OCI-LY1 (cell line): ENCODE measurements at regions not wholly inside any gene's neighbourhood (a gene's known extent, or its start where the extent isn't known, plus 50 kb on each side); places are given as distances from the start of the nearest gene placed in this dataset.
"Not testable (repeated sequence)": the region's sequence is repeated elsewhere in the genome, so short reads cannot be mapped to it uniquely, and the experiment has no call there.

Experiments used
- H2AFZ ChIP-seq: fragments of 200-600 bp; sonication (generic), shearing (Covaris generic); 2 replicates; pipeline ENCODE4 v1.6.0; 2014; ENCODE audit warnings: antibody characterized with exemption, mild to moderate bottlenecking, low read length
- H3F3A ChIP-seq: fragments of 200-600 bp; sonication (generic), shearing (Covaris generic); 2 replicates; pipeline ENCODE4 v1.6.0; 2014; ENCODE audit warnings: mild to moderate bottlenecking, antibody characterized with exemption, low read length, moderate library complexity; ENCODE audit not compliant: insufficient read depth
- H3K27ac ChIP-seq: fragments of 200-600 bp; sonication (generic); 2 replicates; pipeline ENCODE4 v1.5.1; 2014; ENCODE audit warnings: low read length, mixed run types, mild to moderate bottlenecking, low read depth; ENCODE audit not compliant: poor library complexity, severe bottlenecking
- H3K27me3 ChIP-seq: fragments of 200-600 bp; sonication (generic); 2 replicates; pipeline ENCODE4 v1.6.0; 2014; ENCODE audit warnings: antibody characterized with exemption, mild to moderate bottlenecking, low read length, moderate library complexity; ENCODE audit not compliant: insufficient read depth
- H3K36me3 ChIP-seq: fragments of 200-600 bp; sonication (generic); 2 replicates; pipeline ENCODE4 v1.6.1; 2014; ENCODE audit warnings: mild to moderate bottlenecking, antibody characterized with exemption, low read length, moderate library complexity, mixed read lengths; ENCODE audit not compliant: insufficient read depth
- H3K4me1 ChIP-seq: fragments of 200-600 bp; sonication (generic); 2 replicates; pipeline ENCODE4 v1.5.1; 2014; ENCODE audit warnings: mild to moderate bottlenecking, low read length, moderate library complexity; ENCODE audit not compliant: insufficient read depth, severe bottlenecking
- H3K4me2 ChIP-seq: fragments of 200-600 bp; sonication (generic), shearing (Covaris generic); 2 replicates; pipeline ENCODE4 v1.6.1; 2014; ENCODE audit warnings: low read length
- H3K4me3 ChIP-seq: fragments of 200-600 bp; sonication (generic); 2 replicates; pipeline ENCODE4 v1.5.1; 2014; ENCODE audit warnings: low read length, low read depth, mild to moderate bottlenecking, mixed read lengths; ENCODE audit not compliant: poor library complexity, severe bottlenecking
- H3K79me2 ChIP-seq: fragments of 200-600 bp; shearing (Covaris generic); 2 replicates; pipeline ENCODE4 v1.6.1; 2016; ENCODE audit warnings: mixed run types, low read length, mixed read lengths; ENCODE audit not compliant: insufficient read depth
- H3K9ac ChIP-seq: fragments of 200-600 bp; sonication (generic), shearing (Covaris generic); 2 replicates; pipeline ENCODE4 v1.6.1; 2014; ENCODE audit warnings: mild to moderate bottlenecking, low read length, mixed read lengths
- H3K9me2 ChIP-seq: fragments of 200-600 bp; sonication (generic), shearing (Covaris generic); 2 replicates; pipeline ENCODE4 v1.6.1; 2014; ENCODE audit warnings: low read depth, mild to moderate bottlenecking, low read length, mixed read lengths
- H3K9me3 ChIP-seq: fragments of 200-600 bp; shearing (Covaris generic); 2 replicates; pipeline ENCODE4 v1.6.1; 2014; ENCODE audit warnings: low read length, mixed read lengths
- H4K20me1 ChIP-seq: fragments of 200-600 bp; sonication (generic), shearing (Covaris generic); 2 replicates; pipeline ENCODE4 v1.6.0; 2016; ENCODE audit warnings: mild to moderate bottlenecking, low read length; ENCODE audit not compliant: insufficient read depth
- EZH2 ChIP-seq: fragments of 200-600 bp; sonication (generic), shearing (Covaris generic); IDR thresholded peaks from 2 replicates; pipeline ENCODE4 v1.8.0; 2017; ENCODE audit warnings: borderline replicate concordance, mixed run types, mild to moderate bottlenecking, antibody characterized with exemption, low read length, moderate library complexity, mixed read lengths
- TF ChIP-seq, protein P1 (sequence below): fragments of 200-600 bp; sonication (generic), shearing (Covaris generic); IDR thresholded peaks from 2 replicates; pipeline ENCODE4 v1.5.1; 2017; ENCODE audit warnings: mild to moderate bottlenecking, antibody characterized with exemption, low read length, moderate library complexity, mixed read lengths

DNA sequence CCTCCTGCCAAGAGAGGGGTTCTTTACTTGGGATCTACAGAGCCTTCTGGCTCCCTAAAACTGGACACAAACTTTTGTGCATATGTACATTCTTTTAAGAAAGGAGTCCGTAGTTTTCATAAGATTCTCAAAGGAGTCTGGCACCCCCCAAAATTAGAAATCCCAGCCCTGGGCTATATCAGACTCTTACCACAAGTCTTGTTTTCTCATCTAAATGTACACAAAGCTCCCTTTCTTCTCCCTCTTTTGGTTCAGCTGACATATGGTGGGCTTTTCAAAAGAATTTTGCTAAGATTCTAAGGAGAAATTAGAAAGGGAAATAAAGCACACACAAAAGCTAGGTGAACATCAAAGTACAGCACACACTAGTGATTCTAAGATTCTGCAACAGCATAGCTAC, 114.4 kb downstream of the ENC1 start:
- Histone ChIP-seq H3K9me3 (no peaks in the 10 kb centered on the region), H3K27me3 (no peaks in the 10 kb centered on the region), H4K20me1 (no peaks in the 10 kb centered on the region), H3K27ac (no peak overlapping the region), H3K9ac (no peak overlapping the region), H3K4me2 (no peak overlapping the region), H3K79me2 (no peaks in the 10 kb centered on the region), H2AFZ (no peak overlapping the region), H3K36me3 (no peaks in the 10 kb centered on the region), H3F3A (no peaks in the 10 kb centered on the region), H3K9me2 (no peaks in the 10 kb centered on the region), H3K4me1 (no peaks in the 10 kb centered on the region), H3K4me3 (no peak overlapping the region)
- no peak for TF ChIP-seq EZH2
- TF ChIP-seq, protein P1, sequence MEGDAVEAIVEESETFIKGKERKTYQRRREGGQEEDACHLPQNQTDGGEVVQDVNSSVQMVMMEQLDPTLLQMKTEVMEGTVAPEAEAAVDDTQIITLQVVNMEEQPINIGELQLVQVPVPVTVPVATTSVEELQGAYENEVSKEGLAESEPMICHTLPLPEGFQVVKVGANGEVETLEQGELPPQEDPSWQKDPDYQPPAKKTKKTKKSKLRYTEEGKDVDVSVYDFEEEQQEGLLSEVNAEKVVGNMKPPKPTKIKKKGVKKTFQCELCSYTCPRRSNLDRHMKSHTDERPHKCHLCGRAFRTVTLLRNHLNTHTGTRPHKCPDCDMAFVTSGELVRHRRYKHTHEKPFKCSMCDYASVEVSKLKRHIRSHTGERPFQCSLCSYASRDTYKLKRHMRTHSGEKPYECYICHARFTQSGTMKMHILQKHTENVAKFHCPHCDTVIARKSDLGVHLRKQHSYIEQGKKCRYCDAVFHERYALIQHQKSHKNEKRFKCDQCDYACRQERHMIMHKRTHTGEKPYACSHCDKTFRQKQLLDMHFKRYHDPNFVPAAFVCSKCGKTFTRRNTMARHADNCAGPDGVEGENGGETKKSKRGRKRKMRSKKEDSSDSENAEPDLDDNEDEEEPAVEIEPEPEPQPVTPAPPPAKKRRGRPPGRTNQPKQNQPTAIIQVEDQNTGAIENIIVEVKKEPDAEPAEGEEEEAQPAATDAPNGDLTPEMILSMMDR: no peak

DNA sequence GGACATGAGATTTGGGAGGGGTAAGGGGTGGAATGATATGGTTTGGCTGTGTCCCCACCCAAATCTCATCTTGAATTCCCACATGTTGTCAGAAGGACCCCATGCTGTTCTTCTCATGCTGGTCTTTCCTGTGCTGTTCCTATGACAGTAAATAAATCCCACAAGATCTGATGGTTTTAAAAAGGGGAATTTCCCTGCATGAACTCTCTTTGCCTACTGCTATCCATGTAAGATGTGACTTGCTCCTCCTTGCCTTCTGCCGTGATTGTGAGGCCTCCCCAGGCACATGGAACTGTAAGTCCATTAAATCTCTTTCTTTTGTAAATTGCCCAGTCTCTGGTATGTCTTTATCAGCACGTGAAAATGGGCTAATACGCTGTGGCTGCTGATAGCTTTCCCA, 115.8 kb downstream of the ENC1 start:
- not testable (repeated sequence) for H3K79me2 ChIP-seq

DNA sequence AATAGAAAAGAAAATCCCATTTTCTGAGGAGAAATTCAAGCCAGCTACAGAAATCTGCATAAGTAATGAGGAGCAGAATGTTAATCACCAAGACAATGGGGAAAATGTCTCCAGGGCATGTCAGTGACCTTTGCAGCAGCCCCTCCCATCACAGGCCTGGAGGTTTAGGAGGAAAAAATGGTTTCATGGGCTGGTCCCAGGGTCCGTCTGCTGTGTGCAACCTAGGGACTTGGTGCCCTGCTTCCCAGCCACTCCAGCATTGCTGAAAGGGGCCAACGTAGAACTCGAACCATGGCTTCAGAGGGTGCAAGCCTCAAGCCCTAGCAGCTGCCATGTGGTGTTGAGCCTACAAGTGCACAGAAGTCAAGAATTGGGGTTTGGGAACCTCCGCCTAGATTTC, 116.8 kb downstream of the ENC1 start:
- H3K27me3 ChIP-seq, H3K4me2 ChIP-seq, H3K79me2 ChIP-seq, H3K36me3 ChIP-seq, H3K27ac ChIP-seq, H4K20me1 ChIP-seq, H3K4me1 ChIP-seq, H3F3A ChIP-seq, H3K9me3 ChIP-seq, H2AFZ ChIP-seq, H3K9ac ChIP-seq, H3K9me2 ChIP-seq, H3K4me3 ChIP-seq: not testable (repeated sequence)

More for the DNA sequence above, 115.8 kb downstream of the ENC1 start:
- not testable (repeated sequence) for H3K27me3 ChIP-seq, H3K9ac ChIP-seq, H3K36me3 ChIP-seq, H3F3A ChIP-seq, H3K9me2 ChIP-seq, H2AFZ ChIP-seq, H3K4me2 ChIP-seq, H3K4me3 ChIP-seq, H3K27ac ChIP-seq, H4K20me1 ChIP-seq, H3K4me1 ChIP-seq, H3K9me3 ChIP-seq

DNA sequence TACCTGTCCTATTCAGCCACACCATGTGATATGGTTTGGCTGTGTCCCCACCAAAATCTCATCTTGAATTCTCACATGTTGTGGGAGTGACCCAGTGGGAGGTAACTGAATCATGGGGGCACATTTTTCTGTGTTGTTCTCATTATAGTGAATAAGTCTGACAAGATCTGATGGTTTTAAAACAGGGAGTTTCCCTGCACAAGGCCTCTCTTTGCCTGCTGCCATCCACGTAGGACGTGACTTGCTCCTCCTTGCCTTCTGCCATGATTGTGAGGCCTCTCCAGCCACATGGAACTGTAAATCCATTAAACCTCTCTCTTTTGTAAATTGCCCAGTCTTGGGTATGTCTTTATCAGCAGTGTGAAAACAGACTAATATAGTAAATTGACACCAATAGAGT, 117.7 kb downstream of the ENC1 start:
- H3K9me2 ChIP-seq, H4K20me1 ChIP-seq, H3K27me3 ChIP-seq, H3K36me3 ChIP-seq, H3F3A ChIP-seq, H3K4me2 ChIP-seq, H3K9me3 ChIP-seq, H3K27ac ChIP-seq, H2AFZ ChIP-seq, H3K79me2 ChIP-seq, H3K4me1 ChIP-seq, H3K4me3 ChIP-seq, H3K9ac ChIP-seq: not testable (repeated sequence)

DNA sequence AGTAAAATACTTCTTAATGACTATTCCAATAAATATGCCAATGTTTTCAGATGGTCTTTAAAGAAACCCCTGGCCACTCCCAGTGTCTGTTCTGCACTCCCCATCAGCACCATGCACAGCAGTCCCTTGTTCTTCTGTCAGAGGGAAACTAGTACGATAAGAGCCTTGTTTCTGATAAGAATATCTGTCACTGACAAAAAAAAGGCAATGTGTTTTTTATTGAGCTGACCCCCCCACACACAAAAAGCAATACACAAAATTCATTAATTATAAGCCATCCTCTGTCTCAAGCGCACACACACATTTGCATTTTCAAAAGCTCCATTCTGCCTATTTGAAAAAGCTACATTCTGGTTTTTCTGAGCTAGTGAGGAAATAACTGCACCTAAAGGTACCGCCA, 119.1 kb downstream of the ENC1 start:
- Histone ChIP-seq H3K27ac (no peak overlapping the region), H3K27me3 (no peaks in the 10 kb centered on the region), H3K9me3 (no peaks in the 10 kb centered on the region), H3K9me2 (no peaks in the 10 kb centered on the region), H3K4me2 (no peak overlapping the region), H3F3A (no peaks in the 10 kb centered on the region), H3K4me3 (no peak overlapping the region), H4K20me1 (no peaks in the 10 kb centered on the region), H3K4me1 (no peaks in the 10 kb centered on the region), H3K79me2 (no peaks in the 10 kb centered on the region), H3K9ac (no peak overlapping the region), H2AFZ (no peak overlapping the region), H3K36me3 (no peaks in the 10 kb centered on the region)
- TF ChIP-seq EZH2: no peak
- TF ChIP-seq, protein P1: no peak
